ENCODE measurements at regions not wholly inside any gene's neighbourhood (a gene's known extent, or its start where the extent isn't known, plus 50 kb on each side); places are given as distances from the start of the nearest gene placed in this dataset.

DNA sequence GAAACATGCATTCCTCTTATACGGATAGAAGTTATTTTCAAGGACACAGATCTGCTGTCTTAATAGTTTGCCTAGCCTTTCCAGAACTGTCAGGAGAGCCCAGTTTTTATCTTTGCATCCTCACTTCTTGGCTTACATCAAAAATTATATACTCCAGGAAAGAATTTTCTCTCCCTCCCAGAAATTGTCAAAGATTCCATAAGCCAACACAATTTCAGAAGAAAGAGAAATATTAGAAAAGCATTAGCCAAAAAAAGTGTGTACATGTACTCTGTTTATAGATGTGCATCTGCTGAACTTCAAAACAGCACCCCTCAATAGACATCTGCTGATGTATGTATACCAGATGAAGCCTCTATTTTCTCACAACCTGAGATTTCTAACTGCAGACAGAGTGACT is 210.4 kb downstream of the METTL4 start:
- Histone ChIP-seq H3K27me3 (replicated peaks; ENCODE audit: control insufficient read depth, insufficient read depth, low read length) (no peaks in the 10 kb centered on the region), H3K36me3 (ENCODE audit: control insufficient read depth, insufficient read depth, low read length) (no peaks in the 10 kb centered on the region), H3K9me3 (no peaks in the 10 kb centered on the region), H3K4me1 (no peaks in the 10 kb centered on the region), H3K4me3 (ENCODE audit: low read depth, low read length) (no peak overlapping the region)
- POLR2A ChIA-PET: no interaction called here
- no peak for DNase-seq
- H3K27me3 Mint-ChIP-seq (ENCODE audit: insufficient read depth, unreplicated experiment): no peaks in the 10 kb centered on the region
- H3K36me3 Mint-ChIP-seq (ENCODE audit: insufficient read depth, unreplicated experiment): no peaks in the 10 kb centered on the region
- no peak overlapping the region for H3K27ac Mint-ChIP-seq (ENCODE audit: unreplicated experiment)
- no peaks in the 10 kb centered on the region for H3K4me1 Mint-ChIP-seq (ENCODE audit: low read depth, unreplicated experiment)
- TF ChIP-seq, protein P1, sequence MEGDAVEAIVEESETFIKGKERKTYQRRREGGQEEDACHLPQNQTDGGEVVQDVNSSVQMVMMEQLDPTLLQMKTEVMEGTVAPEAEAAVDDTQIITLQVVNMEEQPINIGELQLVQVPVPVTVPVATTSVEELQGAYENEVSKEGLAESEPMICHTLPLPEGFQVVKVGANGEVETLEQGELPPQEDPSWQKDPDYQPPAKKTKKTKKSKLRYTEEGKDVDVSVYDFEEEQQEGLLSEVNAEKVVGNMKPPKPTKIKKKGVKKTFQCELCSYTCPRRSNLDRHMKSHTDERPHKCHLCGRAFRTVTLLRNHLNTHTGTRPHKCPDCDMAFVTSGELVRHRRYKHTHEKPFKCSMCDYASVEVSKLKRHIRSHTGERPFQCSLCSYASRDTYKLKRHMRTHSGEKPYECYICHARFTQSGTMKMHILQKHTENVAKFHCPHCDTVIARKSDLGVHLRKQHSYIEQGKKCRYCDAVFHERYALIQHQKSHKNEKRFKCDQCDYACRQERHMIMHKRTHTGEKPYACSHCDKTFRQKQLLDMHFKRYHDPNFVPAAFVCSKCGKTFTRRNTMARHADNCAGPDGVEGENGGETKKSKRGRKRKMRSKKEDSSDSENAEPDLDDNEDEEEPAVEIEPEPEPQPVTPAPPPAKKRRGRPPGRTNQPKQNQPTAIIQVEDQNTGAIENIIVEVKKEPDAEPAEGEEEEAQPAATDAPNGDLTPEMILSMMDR (IDR thresholded peaks at IDR 0.05; ENCODE audit: insufficient read depth in 1 of 2, low read depth in 1 of 2, low read length in 1 of 2, severe bottlenecking in 1 of 2, unreplicated experiment in 1 of 2): no peak
- H3K4me3 Mint-ChIP-seq (ENCODE audit: unreplicated experiment): no peak overlapping the region
- no TSS peak for BruUV-seq (replicated peaks)
- CTCF ChIA-PET: no interaction called here
- no peaks in the 10 kb centered on the region for H3K9me3 Mint-ChIP-seq (ENCODE audit: unreplicated experiment)
- intact Hi-C loops (cut with micrococcal nuclease; ENCODE audit: unreplicated experiment): no loop called here

DNA sequence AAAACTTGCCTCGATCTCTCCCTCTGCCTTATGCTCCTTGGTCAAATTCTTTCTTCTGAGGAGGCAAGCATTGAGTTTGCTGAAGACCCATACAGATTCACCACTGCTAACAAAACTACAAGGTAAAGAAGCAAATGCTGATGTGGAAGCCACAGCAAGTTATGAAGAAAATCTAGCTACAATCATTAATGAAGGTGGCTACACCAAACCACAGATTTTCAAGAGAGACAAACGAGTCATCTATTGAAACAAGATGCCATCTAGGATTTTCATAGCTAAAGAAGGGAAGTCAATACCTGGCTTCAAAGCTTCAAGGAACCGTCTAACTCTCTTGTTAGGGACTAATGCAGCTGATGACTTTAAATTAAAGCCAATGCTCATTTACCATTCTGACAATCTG is 203.2 kb downstream of the METTL4 start:
- no peaks in the 10 kb centered on the region for H3K36me3 Mint-ChIP-seq (ENCODE audit: insufficient read depth, unreplicated experiment)

DNA sequence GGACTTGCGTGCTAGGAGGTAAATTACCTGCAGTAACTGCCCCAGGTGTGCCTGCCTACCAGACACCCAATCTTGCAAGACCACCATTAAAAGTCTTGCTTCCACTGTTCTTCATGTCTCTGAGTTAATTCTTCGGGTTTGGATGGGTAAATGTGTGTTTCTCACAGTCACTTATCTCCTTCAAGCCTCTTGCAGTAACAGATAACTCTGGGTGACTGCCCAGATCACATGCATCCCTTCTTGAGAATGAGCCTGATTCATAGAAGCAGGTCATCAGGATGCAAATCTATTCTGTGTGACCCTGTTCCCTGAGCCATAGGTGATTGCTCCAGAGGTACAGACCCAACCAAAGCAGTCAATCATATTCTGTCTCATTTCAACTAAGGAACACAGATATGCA is 194.6 kb downstream of the METTL4 start:
- Histone ChIP-seq H3K4me3 (ENCODE audit: low read depth, low read length) (no peak overlapping the region), H3K4me1 (no peaks in the 10 kb centered on the region), H3K27me3 (replicated peaks; ENCODE audit: control insufficient read depth, insufficient read depth, low read length) (no peaks in the 10 kb centered on the region; the same call in 1 of the 2 replicates), H3K36me3 (ENCODE audit: control insufficient read depth, insufficient read depth, low read length) (no peaks in the 10 kb centered on the region), H3K9me3 (no peaks in the 10 kb centered on the region)
- POLR2A ChIA-PET: no interaction called here
- Mint-ChIP-seq H3K4me1 (ENCODE audit: low read depth, unreplicated experiment) (no peaks in the 10 kb centered on the region), H3K9me3 (ENCODE audit: unreplicated experiment) (peaks cover 11% of the 10 kb centered on the region), H3K27me3 (ENCODE audit: insufficient read depth, unreplicated experiment) (peaks cover 8% of the 10 kb centered on the region), H3K36me3 (ENCODE audit: insufficient read depth, unreplicated experiment) (no peaks in the 10 kb centered on the region), H3K27ac (ENCODE audit: unreplicated experiment) (no peak overlapping the region), H3K4me3 (ENCODE audit: unreplicated experiment) (no peak overlapping the region)
- TF ChIP-seq, protein P1 (IDR thresholded peaks at IDR 0.05; ENCODE audit: insufficient read depth in 1 of 2, low read depth in 1 of 2, low read length in 1 of 2, severe bottlenecking in 1 of 2, unreplicated experiment in 1 of 2): no peak
- intact Hi-C loops (cut with micrococcal nuclease; ENCODE audit: unreplicated experiment): no loop called here
- no peak for DNase-seq
- BruUV-seq (replicated peaks): no TSS peak
- CTCF ChIA-PET: no interaction called here

More for the DNA sequence above, 203.2 kb downstream of the METTL4 start:
- H3K4me3 ChIP-seq (ENCODE audit: low read depth, low read length): no peak overlapping the region
- H3K4me1 ChIP-seq: no peaks in the 10 kb centered on the region
- no peaks in the 10 kb centered on the region for H3K27me3 ChIP-seq (replicated peaks; ENCODE audit: control insufficient read depth, insufficient read depth, low read length)
- H3K27ac Mint-ChIP-seq (ENCODE audit: unreplicated experiment): no peak overlapping the region
- DNase-seq: no peak
- no peak overlapping the region for H3K4me3 Mint-ChIP-seq (ENCODE audit: unreplicated experiment)
- BruUV-seq (replicated peaks): no TSS peak
- TF ChIP-seq, protein P1 (IDR thresholded peaks at IDR 0.05; ENCODE audit: insufficient read depth in 1 of 2, low read depth in 1 of 2, low read length in 1 of 2, severe bottlenecking in 1 of 2, unreplicated experiment in 1 of 2): no peak
- ChIA-PET CTCF (no interaction called here), POLR2A (no interaction called here)
- no peaks in the 10 kb centered on the region for H3K27me3 Mint-ChIP-seq (ENCODE audit: insufficient read depth, unreplicated experiment)
- no peaks in the 10 kb centered on the region for H3K36me3 ChIP-seq (ENCODE audit: control insufficient read depth, insufficient read depth, low read length)
- H3K4me1 Mint-ChIP-seq (ENCODE audit: low read depth, unreplicated experiment): no peaks in the 10 kb centered on the region
- H3K9me3 Mint-ChIP-seq (ENCODE audit: unreplicated experiment): peaks cover 9% of the 10 kb centered on the region
- H3K9me3 ChIP-seq: no peaks in the 10 kb centered on the region
- intact Hi-C loops (cut with micrococcal nuclease; ENCODE audit: unreplicated experiment): no loop called here

Measured in Caco-2 (cell line).